HG02678 (cell line): ENCODE measurements at regions not wholly inside any gene's neighbourhood (a gene's known extent, or its start where the extent isn't known, plus 50 kb on each side); places are given as distances from the start of the nearest gene placed in this dataset.
"Not testable (repeated sequence)": the region's sequence is repeated elsewhere in the genome, so short reads cannot be mapped to it uniquely, and the experiment has no call there.

Experiments
- ATAC-seq: cut with Tn5 transposase; IDR thresholded peaks from one replicate; pipeline ENCODE4 v1.9.1; 2021; ENCODE audit warnings: mild to moderate bottlenecking, moderate library complexity; ENCODE audit not compliant: unreplicated experiment

DNA sequence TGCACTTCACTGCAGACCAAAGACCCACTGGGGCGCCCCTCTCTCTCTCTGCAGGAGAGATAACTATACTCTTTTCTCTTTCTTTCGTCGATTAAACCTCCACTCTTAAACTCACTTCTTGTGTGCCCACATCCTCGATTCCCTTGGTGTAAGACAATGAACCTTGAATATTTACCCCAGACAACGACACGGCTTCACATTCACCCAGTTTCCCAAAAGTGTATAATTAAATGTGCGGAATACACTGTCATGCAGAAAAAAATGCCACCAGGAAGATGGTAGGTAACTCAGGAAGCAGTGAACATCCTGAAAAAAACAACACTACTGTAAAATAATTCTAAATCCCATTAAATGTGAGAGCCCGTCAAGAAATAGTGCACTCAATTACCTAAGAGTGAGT is 882.2 kb downstream of the TYW1 start:
- no peak for ATAC-seq

DNA sequence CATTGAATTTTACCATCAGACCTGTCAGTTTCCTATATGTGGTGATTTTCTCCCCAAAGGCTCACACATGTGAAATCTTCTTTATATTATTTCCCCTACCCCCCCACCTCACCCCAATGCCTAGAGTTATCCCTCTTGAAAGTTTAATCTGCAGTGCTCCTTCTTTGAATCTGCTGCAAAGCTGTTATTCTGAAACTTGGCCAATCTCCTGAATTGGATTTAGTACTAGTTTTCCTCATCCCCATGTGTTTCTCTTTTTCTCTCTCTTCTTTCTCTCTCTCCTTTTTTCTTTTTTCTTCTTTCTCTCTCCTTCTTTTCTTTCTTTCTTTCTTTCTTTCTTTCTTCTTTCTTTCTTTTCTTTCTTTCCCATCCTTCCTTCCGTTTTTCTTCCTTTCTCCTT is 886.2 kb downstream of the TYW1 start:
- no peak for ATAC-seq

- ATAC-seq, result no peak
Measured at GRCh38 chr7:67890316-67890715, 893.7 kb downstream of the TYW1 start.

DNA sequence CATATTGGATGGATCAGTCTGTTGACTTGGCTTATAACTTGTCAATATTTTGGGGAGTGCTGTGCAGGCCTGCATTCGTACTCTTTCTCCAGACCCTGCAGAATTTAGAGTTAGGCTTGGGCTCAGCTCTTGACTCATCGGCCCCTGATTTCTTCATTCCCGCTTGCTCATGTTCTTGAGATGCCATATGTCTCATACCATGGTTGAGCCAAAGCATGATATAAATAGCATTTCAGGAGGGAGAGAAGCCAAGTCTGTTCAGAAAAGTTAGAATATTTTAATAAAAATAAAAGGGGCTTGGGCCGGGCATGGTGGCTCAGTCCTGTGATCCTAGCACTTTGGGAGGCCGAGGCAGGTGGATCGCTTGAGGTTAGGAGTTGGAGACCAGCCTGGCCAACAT is 898.1 kb downstream of the TYW1 start:
- ATAC-seq, result no peak

DNA sequence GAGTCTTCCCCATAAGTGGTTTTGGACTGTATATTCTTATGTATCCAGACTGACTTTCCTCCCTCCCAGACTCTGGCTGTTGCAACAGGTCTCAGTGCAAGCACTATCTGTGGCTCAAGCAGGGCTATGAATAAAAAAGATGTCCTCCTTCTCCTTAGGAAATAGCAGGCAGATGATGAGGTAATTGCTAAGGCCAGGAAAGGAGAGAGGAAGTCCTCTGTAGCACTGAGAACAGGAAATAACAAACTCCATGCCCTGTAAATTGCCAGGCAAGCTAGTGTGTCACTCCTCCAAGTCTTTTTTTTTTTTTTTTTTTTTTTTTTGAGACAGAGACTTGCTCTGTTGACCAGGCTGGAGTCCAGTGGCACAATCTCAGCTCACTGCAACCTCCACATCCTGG is 900.1 kb downstream of the TYW1 start:
- no peak for ATAC-seq

GRCh38 chr7:67900456-67900855 is 903.8 kb downstream of the TYW1 start:
- ATAC-seq, result no peak

DNA sequence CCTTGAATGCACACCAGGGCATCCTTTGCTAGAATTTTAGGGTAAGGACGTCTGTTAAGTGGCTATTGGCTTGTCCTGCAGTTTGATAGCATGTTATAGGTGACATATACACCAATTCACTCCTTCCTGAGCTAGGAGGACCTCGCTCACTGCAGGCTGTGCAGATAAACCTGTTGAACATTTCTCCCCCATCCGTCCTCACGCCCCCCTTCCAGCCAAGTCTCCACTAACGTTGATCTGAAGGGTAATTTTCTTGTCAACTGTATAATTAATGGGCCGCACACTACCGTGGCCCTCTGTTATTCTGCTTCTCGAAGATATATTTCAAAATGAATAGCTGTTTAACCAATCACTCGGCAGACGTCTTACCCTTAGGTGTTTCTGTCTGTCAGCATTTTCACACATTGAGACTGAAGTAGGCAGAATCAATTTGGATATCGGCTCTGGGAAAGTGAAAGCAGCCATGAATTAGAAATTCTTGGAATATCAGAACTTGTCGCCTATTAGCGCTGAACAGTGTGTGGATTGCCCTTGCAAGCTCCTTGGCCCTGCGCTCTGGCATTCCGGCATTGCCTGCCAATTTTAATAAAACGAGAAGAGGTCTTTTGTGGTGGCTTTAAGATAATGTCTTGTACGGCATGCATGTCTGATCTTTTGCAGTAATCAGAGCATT is 905.3 kb downstream of the TYW1 start:
- ATAC-seq, result no peak

DNA sequence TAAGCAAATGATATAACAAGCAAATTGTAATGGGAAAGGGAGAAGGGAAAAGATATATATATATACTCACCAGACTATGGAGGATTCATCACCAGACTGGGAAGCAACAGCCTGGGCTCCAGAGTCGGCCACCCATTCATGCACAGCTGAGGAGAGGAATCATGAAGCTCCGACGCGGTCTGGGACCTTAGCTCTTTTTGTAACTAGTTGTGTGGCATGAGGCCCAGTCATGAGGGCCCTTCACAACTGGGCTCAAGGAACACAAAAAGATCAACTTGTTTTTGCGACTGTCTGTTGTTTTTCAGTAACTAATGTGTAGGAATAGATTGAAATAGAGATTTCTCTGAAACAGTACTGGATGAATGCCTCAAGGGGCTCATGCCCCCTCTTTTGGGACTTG is 911.2 kb downstream of the TYW1 start:
- no peak for ATAC-seq

- ATAC-seq, result no peak
Measured at GRCh38 chr7:67912437-67912836, 915.8 kb downstream of the TYW1 start.

- no peak for ATAC-seq
Measured at GRCh38 chr7:67913604-67914003, 917.0 kb downstream of the TYW1 start.

GRCh38 chr7:67916111-67916510 is 919.5 kb downstream of the TYW1 start:
- ATAC-seq, result not testable (repeated sequence)

GRCh38 chr7:67916571-67917436 is 920.2 kb downstream of the TYW1 start:
- ATAC-seq, result no peak

DNA sequence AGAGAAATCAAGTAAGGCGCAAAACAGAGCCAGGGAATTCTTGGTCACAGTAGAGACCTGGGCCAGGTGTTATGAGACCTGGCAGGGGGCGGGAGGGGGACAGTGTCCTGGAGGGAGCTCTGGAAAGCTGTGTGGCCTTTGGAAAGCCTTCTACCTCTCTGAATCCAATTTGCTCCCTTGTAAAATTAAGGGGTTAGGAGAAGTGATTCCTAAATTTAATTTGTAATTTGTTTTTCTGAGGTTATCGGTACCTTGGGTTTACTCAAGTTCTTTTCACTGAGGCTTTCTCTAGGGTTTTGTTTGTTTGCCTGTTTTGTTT is 920.8 kb downstream of the TYW1 start:
- ATAC-seq, result no peak

DNA sequence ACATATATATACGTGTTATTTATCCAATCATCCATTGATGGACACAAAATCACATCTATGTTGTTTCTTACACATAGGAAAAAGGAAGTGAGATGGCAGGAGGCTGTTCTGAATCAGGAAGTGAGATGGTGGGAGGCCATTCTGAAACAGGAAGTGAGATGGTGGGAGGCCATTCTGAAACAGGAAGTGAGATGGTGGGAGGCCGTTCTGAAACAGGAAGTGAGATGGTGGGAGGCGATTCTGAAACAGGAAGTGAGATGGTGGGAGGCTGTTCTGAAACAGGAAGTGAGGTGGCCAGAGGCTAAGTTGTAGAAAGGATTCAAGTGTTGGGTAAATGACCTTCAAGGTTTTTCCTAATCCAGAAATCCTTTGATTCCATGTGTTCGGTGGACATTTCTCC is 921.5 kb downstream of the TYW1 start:
- no peak for ATAC-seq

DNA sequence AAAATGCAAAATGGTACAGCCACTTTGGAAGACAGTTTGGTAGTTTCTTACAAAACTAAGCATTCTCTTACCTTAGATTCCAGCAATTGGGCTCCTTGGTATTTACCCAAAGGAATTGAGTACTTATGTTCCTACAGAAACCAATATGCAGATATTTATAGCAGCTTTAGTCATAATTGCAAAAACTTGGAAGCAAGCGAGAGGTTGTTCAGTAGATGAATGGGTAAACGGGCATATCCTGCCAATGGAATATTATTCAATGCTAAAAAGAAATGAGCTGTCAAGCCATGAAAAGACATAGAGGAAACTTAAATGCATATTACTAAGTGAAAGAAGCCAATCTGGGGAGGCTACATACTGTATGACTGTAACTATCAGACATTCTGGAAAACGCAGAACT is 926.7 kb downstream of the TYW1 start:
- no peak for ATAC-seq

DNA sequence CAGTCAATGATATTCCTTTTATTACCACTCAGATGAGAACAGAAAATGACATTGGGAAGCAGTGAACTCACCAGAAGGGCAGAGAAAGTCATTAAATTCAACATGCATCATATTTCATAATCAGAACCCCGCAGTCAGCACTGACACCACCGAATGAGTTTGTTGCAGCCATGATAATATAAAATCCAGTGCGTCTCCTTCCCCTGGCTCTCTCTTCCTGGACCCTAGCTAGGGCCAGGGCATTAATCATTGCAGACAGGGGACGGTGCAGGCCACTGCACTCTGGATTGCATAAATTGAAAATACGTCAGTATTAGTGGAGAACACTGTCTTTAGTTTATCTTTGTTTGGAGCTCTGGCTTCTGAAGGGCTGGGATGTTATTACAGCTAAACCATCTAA is 931.5 kb downstream of the TYW1 start:
- no peak for ATAC-seq

DNA sequence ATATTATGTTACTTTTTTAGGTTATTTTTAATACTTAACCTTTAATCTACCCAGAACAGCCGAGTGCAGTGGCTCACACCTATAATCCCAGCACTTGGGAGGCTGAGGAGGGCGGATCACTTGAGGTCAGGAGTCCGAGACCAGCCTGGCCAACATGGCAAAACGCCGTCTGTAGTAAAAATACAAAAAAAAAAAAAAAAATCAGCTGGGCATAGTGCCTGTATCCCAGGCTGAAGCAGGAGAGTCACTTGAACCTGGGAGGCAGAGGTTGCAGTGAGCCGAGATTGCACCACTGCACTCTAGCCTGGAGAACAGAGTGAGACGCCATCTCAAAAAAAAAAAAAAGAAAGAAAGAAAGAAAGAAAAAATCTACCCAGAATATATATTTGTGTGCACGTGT is 939.8 kb downstream of the TYW1 start:
- not testable (repeated sequence) for ATAC-seq

GRCh38 chr7:67940400-67940799 is 943.8 kb downstream of the TYW1 start:
- no peak for ATAC-seq

DNA sequence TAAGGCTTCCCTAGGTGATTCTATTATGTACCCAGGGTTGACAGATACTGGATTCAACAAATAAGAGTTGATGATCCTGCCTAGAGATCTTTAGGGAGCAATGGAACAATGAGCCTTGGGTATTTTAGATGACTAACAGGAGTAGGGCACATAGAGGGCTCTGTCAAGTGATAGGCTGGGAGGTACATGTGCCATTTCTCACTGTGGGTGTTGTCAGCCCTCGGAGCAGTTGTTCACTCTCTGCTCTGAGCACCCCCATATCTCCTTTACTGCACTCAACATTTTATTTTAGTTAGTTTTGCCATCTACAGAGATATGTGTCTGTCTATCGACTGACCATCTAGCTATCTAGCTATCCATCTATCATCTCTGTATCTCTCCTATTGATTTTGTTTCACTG is 950.6 kb downstream of the TYW1 start:
- no peak for ATAC-seq

DNA sequence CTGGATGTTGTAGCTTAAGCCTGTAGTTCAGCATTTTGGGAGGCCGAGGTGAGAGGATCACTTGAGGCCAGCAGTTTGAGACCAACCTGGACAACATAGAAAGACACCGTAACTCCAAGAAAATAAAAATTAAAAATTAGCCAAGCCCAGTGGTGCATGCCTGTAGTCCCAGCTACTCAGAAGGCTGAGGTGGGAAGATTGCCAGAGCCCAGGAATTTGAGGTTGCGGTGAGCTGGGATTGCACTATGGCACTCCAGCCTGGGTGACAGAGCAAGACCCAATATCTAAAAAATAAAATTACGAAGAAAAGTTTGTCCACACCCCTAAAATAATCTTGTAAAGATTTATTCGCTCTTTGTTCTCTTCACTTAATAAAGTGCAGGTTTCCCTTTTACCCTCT is 951.0 kb downstream of the TYW1 start:
- no peak for ATAC-seq

DNA sequence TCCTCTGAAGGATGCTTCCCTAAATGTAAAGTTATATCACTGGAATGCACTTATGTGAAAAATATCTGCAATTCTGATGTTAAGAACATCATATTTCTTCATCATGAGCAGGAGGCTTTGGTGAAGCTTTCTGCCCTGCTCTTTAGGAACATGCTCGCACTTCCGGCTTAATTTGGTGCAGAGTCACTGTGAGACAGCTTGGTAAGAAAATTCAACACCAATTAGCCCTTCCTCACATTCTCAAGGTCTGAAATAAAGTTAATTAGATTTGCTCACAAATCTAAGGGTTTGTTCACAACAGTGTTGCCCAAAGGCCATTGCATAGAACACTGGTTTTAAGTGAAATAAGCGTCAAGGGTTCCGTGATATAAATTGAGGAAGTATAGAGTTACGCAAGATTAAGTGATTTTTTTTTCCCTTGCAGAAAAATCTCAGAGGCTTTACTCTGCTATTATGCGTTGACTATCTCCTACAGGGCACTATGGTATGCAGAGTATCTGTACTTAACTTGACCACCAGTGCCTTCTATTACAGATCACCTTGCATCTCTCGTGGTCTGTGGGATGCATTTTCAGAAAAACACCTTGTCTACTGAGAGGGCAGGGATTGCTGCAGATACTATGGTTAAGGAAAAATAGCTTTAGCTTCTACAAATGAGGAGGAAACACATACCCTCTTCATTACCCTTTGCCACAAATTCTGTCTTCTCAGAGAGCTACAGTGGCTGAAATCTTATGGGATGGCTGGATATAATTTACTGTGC is 953.9 kb downstream of the TYW1 start:
- ATAC-seq, result no peak

- ATAC-seq, result no peak
Measured at GRCh38 chr7:67955061-67955460, 958.4 kb downstream of the TYW1 start.
